NCI-H146 (cell line): ENCODE measurements at regions not wholly inside any gene's neighbourhood (a gene's known extent, or its start where the extent isn't known, plus 50 kb on each side); places are given as distances from the start of the nearest gene placed in this dataset.
A peak's percentile ranks its signal among the peaks of the same experiment; 100 is the strongest.
"Not testable (repeated sequence)": the region's sequence is repeated elsewhere in the genome, so short reads cannot be mapped to it uniquely, and the experiment has no call there.

Experiments used
- DNase-seq: peaks from one replicate; lab custom pipeline; 2025; lab: John Stamatoyannopoulos, UW

DNA sequence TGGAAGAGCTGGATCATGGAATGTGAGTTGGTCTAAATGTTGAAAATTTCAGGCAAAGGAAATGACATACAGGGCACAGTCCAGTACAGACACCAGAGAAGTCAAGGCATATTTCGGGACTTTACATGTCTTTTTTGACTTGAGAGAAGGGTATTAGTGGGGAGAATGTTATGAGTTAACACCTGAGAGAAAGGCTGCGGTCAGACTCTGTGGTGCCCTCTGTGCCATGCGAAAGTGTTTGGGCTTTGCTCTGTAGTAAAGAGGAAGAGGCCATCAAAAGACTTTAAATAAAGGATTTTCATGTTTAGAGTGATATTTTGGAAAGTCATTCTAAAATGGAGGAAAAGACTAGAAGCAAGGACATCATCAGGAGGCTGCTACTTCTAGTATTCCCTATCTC is 607.4 kb downstream of the CCSER2 start:
- no peak for DNase-seq

DNA sequence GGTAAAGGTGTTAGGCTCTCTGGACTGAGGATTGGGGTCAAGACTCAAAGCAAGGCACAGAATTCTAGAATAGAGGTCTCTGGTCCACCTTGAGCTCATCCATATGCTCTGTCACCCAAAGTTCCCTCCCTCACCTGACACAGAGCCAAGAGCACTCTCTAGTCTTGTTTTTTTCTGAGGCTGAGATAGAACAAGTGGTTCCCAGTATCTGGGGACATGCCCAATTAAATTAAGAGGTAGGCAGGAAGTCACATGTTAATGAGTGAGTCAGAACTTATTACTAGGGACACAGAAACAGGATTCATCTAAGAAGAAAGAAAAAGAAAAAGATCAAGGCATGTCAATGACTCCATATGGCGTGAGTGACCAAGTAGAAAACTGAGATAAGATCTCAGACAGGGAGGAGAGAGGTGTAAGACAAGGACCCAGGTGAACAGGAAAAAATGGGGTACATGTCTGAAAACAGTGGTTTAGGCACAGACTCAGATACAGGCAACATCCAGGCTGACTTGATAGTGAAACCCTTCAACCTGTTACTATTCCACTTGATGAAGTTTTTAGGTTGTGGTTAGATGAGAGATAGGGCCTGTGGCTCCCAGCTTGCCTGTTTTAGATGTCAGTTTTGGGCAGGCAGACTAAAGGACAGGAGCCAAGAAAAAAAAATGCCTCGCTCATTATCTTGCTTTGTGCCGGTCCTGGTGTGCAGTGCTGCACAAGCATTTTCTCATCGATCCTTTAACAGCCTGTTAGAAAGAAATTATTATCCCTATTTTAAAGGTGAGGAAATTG is 609.9 kb downstream of the CCSER2 start:
- no peak for DNase-seq

DNA sequence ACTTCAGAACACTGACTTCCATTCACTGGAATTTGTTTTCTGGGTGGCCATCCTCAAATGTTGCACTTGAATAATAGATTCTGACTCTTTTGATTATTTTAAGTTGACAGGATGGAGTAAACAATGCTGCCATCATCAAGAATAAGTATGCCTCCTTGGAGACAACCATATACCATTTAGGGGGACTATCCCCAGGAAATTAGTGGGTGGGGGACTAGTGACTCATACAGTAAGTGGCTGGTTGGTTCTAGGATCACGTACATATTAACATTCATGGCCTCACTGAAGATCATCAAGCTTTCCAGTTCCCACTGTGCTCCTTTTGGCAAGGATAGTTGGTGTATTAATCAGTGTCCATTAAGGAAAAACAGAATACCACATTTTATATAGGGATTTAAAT is 615.2 kb downstream of the CCSER2 start:
- no peak for DNase-seq

DNA sequence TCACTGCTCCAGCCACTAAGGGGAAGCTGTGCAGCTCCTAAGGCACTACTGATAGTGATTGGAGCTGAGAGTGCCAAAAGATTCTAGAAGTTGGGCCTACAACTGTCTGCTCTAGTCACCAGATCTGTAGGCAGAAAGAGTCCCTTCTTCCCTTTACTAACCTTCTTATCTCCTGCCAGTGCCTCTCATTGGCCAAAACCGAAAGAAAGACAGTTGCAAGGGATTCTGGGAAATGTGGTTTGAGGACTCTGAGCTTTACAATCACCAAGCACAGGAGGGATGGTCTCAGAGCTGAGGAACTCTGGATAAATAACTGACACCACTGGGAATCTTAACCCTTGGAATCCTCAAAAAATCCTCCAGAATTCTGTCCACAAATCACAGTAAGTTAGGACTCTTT is 615.8 kb downstream of the CCSER2 start:
- DNase-seq: no peak

DNA sequence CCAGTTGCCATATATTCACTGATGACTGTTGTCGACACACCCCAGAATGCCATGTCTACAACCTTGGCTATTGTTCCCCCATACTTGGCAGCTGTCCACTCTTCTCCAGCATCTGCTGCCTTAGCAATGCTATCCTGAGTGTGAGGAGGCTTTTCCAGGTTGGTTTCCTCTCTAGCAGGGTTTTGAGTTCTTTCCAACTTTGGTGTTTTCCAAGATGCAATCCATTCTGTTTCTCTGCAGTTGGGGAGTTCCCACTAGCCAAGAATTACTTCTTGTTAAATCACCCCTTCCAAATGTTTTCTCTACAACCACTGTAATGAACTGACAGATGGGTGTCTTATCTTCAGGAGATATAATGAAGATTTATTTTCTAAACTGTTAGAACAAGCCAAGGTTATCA is 617.4 kb downstream of the CCSER2 start:
- no peak for DNase-seq

DNA sequence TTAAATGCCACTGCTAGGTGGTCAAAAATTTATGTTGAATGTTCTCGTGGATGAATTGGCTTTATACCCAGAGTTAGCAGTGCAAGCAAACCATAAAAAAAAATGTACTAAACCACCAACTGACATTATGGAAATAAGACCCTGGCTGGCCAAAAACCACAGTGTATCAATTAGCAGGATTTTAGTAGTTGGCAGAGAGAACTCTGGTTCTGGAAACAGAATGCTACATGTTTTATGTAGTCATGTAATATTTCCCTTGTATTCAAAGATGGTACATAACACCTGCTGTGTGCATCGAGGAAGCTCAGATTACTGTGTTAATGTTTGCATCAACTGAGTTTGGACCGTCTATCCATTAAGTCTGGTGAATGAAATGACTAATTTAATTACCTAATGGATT is 618.5 kb downstream of the CCSER2 start:
- DNase-seq: peak; percentile 88

DNA sequence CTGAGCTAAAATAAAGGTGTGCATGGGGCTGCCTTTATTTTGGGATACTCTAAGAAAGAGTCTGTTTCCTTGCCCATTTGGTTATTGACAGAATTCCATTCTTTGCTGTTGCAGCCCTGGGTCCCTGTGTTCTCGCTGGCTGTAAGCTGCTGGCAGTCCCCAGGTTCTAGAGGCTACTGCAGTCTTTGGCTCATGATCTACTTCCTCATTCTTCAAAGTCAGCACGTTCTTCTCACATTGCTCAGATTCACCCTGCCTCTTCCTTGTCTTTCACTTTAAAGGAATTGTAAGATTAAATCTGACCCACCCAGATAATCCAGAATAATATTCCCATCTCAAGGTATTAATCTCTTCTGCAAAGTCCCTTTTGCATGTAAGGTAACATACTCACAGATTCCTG is 620.3 kb downstream of the CCSER2 start:
- DNase-seq: no peak

DNA sequence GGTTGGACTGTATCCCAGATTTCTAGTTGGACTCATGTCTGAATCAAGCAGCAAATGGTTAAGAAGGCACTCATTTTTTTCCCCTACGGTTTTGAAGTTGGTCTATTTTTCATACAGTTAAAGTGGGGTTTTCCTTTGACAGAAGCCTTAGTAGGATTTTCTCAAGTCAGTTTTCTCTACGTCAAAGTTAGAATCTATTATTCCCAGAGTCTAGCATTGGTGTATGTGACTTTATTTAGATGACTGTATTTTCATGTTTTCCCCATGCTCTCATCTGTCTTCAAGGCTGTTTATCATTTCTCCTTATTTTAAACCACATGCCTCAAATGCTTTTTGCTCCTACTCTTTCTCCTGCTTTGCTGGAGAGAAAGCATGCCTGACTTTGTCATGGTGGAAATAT is 623.2 kb downstream of the CCSER2 start:
- DNase-seq: no peak

DNA sequence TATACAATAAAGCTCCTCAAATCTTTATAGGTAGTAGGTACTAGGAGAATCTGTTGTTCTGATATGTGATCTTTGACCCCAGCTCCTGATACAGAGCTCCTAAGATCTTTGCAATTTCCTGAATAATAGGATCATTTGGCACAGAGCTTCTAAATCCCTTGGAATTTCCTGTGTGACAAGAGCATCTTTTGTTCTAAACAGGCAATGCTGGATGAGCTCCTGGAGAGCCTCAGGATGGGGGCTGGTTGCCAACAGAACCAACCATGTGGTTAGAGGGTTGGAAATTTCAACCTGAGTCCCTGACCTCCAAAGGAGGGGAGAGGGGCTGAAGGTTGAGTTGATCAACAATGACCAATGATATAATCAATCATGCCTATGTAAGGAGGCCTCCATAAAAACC is 629.0 kb downstream of the CCSER2 start:
- DNase-seq: peak; percentile 10

DNA sequence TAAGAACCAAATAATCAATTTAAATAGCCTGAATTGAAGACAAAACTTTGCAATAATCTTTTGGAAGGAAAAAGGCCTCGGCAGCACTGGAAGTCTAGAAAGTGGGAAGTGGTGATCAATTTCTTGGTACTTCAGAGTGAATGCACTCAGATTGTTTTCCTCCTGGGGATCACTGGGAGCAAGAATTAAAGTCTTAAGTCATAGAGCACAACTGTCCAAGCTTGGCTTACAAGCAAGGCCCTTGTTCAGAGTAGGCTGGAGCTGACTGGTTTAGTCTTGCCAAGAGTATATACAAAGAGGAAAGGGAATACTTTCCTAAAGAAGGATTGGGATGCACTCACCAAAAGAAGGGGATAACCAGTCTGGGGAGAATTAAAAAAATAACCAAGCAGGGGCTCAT is 637.1 kb downstream of the CCSER2 start:
- DNase-seq: no peak

DNA sequence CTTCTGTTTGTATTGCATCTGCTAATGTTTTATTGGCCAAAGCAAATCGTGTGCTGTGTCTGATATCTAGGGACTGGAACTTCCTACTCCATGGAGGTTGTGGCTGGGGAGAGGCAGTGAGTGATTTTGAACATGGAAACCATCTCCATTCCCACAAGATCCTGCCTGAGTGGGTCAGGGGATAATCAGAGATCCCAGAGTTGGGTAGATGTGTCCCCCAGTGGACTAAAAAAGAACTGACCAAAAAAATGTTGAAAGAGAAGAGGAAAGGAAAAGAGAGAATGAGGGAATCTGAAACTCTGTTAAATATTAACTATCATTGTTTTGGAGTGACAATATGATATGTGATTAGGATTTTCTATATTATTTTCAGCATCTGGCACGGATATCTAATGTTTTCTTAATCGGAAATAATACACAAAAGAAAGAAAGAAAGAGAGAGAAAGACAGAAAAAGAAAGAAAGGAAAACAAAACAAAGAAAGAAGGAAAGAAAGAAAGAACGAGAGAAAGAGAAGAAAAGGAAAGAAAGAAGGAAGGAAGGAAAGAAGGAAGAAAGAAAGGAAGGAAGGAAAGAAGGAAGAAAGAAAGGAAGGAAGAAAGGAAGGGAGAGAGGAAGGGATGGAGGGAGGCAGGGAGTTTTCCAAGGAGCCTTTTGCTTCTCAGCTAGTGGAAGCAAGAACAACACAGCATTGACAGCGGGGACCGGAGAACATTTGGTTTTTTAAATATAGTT is 638.5 kb downstream of the CCSER2 start:
- DNase-seq: no peak

DNA sequence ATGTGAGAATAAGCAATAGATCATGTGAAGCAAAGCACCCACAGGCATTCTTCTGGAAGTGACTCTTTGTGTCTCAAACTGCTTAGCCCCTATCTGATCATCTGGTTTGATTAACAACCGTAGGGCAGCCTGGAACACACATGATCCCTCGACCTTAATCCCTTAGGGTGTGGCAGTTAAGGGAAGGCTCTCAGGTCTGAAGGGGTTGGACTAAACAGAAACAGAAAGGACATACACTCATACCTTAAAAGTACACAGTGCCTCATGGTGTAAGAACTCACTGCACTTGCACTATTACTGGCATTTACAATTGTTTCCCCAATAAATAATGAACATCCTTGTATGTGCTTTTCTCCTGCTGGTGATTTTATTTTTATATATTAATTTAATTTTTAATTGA is 640.9 kb downstream of the CCSER2 start:
- DNase-seq: not testable (repeated sequence)

DNA sequence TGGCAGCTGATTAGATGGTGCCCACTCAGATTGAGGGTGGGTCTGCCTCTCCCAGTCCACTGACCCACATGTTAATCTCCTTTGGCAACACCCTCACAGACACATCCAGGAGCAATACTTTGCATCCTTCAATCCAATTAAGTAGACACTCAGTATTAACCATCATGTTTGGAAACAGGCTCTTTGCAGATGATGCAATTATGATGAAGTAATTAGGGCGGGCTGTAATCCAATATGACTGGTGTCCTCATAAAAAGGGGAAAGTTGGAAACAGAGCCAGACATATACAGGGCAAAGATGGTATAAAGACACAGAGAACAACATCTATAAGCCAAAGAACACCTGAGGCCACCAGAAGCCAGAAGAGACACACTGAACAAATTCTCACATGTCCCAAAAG is 658.6 kb downstream of the CCSER2 start:
- no peak for DNase-seq

DNA sequence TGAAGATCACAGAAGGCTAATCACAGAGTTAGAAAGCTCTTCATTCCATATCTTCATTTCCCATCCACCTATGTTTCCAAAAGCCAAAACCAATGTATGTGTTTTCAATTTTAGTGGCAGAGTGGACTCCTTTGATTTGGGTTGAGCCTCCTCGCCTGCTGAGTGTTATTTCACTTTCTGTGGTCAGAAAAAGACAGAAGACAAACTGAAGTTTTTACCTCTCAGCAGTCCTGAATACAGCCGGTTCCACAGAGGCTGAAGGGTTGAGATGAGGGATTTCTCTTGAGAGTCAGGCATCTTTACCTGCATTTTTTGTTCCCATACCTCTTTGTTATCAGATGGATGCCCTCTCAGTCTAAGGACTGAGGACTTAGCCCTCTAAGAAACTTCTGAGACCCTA is 659.6 kb downstream of the CCSER2 start:
- DNase-seq: no peak

DNA sequence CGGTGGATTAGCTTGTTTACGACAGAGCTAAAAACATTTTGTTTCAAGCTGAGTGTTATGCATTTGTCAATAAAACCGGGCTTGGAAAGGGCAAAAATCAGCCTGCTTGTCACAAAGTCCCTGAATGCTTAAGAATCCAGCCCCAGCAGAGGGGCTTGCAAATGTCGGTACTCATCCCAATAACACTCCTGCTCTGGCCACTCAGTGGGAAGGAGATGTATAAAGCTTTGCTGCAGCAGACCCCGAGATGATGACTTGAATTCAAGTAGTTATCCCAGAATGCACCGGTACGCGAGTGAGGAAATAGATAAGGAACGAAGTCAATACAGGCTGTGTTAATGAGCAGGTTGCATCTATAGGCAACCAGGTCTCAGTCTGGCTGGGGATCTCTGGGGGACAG is 662.3 kb downstream of the CCSER2 start:
- no peak for DNase-seq

DNA sequence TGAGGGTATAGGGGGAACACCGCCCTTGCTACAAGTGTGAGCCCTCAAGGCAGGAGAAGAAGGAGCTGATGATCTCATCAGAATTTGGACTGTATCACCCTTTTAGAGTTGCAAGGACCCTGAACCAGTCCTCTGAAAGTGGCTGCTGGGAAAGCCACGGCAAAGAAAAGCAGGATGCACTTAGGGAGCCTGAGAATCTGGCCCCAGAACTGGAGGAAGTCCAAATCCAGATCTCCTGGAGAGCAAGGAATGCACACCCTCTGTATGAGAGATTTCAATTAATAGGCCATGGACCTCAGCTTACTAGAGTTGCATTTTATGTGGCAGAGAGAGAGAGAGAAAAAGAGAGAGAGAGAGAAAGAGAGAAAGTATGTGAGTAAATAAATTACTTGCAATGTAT is 662.9 kb downstream of the CCSER2 start:
- no peak for DNase-seq

DNA sequence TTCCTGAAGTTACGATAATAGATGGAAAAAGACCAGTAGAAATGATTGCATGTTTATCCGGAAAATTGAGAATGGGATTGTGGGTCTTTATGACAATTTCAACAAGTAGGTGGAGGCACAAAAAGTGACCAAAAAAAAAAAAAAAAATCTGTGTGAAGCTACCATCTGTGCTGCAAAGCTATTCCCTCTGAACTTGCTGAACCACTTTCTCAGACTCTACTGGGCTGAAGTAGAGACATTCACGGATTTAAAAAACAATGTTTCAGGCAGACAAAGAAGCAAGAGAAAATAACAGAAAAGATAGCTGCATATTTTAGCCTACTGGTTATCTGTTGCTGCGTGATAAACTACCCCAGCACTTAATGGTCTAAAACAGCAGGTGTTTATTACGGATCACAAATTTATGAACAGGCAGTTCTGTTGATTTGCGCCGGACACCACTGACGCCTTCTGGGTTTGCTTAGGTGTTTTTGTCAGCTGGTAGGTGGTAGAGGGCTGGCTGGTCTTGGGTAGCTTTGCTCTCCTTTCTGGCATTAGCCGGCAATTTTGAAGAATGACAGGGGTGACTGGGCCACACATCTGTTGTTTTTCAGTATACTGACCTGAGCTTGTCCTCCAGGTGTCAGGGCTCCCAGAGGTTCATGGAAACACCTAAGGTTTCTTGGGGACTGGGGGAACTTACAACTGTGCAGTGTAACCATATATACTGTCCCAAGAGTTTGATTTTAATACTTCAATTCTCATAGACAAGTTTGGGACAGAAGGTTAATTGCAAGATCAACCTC is 665.1 kb downstream of the CCSER2 start:
- peak; percentile 12 for DNase-seq

DNA sequence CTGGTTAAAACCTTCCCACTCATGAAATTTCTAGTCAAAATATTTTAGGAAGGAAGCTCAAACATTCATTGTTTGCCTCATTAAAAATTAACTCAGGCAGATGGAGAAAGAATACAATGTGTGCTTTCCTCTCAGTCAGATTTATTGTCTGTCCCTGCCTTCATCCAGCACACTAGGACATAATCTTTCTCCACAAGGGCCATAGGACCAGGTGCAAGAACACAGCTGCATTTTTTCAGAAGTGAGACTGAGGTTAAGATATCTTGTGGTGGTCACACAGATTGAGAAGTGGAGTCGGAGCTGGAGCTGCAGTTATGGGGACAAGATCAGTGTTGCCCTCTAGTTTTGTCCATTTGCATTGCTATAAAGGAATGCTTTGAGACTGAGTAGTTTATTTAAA is 666.3 kb downstream of the CCSER2 start:
- no peak for DNase-seq

DNA sequence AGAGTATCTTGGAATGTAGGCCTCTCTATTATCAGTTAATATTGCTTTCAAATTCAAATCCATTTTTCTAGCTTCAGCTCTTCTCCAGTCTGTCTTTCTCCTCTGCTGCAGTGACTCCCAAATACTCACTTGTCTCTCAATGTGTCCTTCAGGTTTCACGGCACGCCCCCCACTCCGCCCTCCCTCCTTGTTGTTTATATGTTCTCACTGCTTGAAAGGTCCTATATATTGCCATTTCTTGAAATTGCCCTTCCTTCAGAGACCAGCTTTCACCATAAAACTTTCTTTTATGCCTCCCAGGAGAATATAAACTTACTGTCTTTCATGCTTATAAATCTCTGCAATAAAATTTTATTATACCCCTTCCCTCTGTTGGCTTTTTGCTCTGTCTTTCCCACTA is 668.2 kb downstream of the CCSER2 start:
- no peak for DNase-seq

DNA sequence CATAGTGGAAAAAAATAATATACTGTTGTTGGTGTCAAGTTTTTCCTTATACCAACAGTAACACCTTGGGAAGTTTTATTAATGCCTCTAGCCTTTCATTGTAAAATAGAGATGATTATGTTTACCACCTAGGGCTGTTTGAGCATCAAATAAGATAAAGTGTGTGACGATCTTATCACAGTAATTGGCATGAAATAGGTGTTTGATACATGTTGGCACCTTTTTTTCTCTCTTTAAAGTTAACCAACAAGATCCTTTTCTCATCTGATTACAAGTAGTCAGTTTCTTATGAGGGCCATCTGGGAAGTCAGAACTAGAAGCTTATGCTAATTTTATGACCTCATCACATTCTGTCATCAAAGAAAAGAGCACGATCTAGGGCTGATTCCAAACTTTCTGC is 669.5 kb downstream of the CCSER2 start:
- DNase-seq: no peak

DNA sequence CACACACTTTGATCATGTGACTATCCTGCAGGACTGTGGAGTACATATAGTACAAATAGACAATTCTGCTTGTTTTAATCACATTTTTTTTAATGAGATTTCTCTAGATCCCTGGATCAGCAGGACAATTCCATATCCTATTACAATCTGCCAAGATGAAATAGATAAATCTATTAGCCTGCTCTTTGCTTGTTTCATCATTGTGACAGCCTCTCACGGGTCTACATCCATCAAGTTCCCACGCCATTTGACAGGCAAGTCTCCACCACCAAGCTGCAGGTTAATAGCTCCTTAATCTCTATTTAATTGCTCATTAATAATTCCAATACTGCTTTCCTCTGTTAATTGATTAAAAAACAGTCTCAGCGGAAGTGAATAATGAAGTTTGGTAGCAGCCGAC is 671.5 kb downstream of the CCSER2 start:
- no peak for DNase-seq

DNA sequence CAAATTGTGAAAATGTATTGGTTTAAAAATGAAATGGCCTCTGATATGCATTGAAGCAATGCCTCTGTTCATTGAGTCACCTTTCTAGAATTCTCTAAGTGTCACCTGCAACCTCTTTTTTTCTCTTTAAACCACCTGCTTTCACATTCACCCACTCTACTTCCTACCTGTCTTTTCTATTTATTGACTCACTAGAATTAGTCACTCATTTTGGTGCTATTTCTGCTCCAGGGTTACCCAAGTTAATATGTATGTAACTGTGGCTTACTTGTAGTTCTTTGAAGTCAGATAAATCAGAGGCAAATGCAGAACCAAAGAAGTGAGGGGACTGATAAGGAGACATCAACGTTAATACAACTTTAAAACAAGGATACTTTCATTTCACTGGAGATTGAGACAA is 674.7 kb downstream of the CCSER2 start:
- DNase-seq: no peak
